ENCODE measurements at regions not wholly inside any gene's neighbourhood (a gene's known extent, or its start where the extent isn't known, plus 50 kb on each side); places are given as distances from the start of the nearest gene placed in this dataset.

DNA sequence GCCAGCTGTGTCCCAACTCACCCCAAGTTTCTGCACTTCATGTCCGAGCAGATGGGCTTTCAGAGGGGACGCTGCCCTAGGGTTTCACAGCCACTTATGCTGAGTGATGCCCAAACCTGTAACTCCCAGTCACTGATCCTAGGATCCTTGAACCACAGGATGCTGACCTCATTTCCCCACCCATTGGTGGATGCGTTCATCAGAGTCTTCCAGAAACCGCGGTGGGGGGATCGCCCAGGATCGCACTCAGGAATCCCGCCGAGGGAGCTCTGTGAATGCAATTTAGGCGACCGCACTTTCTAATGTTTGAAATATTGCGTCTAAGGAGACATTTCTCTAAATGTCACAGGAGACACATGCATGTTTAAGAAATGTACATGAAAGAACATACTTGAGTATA lies 212.3 kb upstream of the IRX4 start:
- intact Hi-C loops (cut with micrococcal nuclease) = no loop called here
- H3K79me2 ChIP-seq (ENCODE audit: control insufficient read depth, insufficient read depth, low read length) = no peaks in the 10 kb centered on the region
- ChIA-PET POLR2A (no interaction called here), CTCF (no interaction called here)
- H3K27ac ChIP-seq (ENCODE audit: insufficient read depth, low read depth, low read length) = no peak overlapping the region
- dilution Hi-C loops (cut with MboI; ENCODE audit: extremely low pct_ligation_motif_present, low sequenced_read_pairs) = no loop called here
- H2AFZ ChIP-seq (ENCODE audit: low read depth, low read length) = no peak overlapping the region
- H3K27me3 ChIP-seq (ENCODE audit: control insufficient read depth in 2 of 2, insufficient read depth in 2 of 2, low read length in 2 of 2) = no peaks in the 10 kb centered on the region
- H4K20me1 ChIP-seq (replicated peaks; ENCODE audit: control insufficient read depth, extremely low read depth, insufficient read depth, low read length) = no peaks in the 10 kb centered on the region
- H3K9ac ChIP-seq (replicated peaks; ENCODE audit: extremely low read depth, insufficient read depth, low read length) = no peak overlapping the region
- H3K9me1 ChIP-seq (replicated peaks; ENCODE audit: control insufficient read depth, extremely low read depth, insufficient read depth, low read length) = no peaks in the 10 kb centered on the region
- no peak overlapping the region for H3K4me3 ChIP-seq (replicated peaks in 1 of 3; ENCODE audit: insufficient read depth in 1 of 3, low read depth in 1 of 3, low read length in 3 of 3)
- H3K4me1 ChIP-seq (ENCODE audit: control insufficient read depth, extremely low read depth, insufficient read depth, low read length) = no peaks in the 10 kb centered on the region
- no TSS peak for BruUV-seq (replicated peaks)
- TF ChIP-seq GATA2 (IDR thresholded peaks at IDR 0.05; ENCODE audit: insufficient read depth, insufficient read length, low read depth, low read length) (no peak), FOS (IDR thresholded peaks at IDR 0.05; ENCODE audit: borderline replicate concordance, insufficient read depth, low read length) (no peak), POLR2A (IDR thresholded peaks at IDR 0.05; ENCODE audit: low read depth, low read length) (no peak)
- TF ChIP-seq, protein P1, sequence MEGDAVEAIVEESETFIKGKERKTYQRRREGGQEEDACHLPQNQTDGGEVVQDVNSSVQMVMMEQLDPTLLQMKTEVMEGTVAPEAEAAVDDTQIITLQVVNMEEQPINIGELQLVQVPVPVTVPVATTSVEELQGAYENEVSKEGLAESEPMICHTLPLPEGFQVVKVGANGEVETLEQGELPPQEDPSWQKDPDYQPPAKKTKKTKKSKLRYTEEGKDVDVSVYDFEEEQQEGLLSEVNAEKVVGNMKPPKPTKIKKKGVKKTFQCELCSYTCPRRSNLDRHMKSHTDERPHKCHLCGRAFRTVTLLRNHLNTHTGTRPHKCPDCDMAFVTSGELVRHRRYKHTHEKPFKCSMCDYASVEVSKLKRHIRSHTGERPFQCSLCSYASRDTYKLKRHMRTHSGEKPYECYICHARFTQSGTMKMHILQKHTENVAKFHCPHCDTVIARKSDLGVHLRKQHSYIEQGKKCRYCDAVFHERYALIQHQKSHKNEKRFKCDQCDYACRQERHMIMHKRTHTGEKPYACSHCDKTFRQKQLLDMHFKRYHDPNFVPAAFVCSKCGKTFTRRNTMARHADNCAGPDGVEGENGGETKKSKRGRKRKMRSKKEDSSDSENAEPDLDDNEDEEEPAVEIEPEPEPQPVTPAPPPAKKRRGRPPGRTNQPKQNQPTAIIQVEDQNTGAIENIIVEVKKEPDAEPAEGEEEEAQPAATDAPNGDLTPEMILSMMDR (IDR thresholded peaks at IDR 0.05; ENCODE audit: extremely low read depth in 1 of 2, insufficient read depth in 1 of 2, low read depth in 1 of 2, low read length in 2 of 2) = no peak
- H3K36me3 ChIP-seq (ENCODE audit: control insufficient read depth in 2 of 2, extremely low read depth in 1 of 2, insufficient read depth in 2 of 2, low read length in 2 of 2) = no peaks in the 10 kb centered on the region
- H3K4me2 ChIP-seq (ENCODE audit: insufficient read depth, low read length) = no peak overlapping the region
- H3K9me3 ChIP-seq (replicated peaks; ENCODE audit: control insufficient read depth, insufficient read depth, low read length) = peaks cover 3% of the 10 kb centered on the region
- DNase-seq (ENCODE audit: low read depth, low spot score) (no peak), FAIRE-seq (no peak)

DNA sequence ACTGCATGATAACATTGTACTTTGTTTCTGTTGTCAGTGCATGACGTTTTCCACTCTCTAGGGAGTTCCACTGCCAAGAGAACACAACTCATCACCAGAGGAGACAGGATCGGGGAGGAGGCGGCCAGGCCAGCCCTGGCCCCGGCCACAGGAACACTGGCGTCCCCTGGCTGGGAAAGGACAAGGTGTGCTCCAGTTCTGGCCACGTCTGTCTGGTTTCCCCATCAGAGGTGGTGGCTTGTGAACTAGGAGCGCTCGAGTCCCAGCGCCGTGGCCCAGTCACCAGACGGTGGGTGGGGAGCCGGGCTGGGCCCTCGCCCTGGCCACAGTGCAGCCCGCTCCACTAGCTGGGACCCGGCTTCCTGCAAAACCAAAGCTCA lies 211.9 kb upstream of the IRX4 start:
- peaks cover 3% of the 10 kb centered on the region for H3K9me3 ChIP-seq (replicated peaks; ENCODE audit: control insufficient read depth, insufficient read depth, low read length)
- no TSS peak for BruUV-seq (replicated peaks)
- dilution Hi-C loops (cut with MboI; ENCODE audit: extremely low pct_ligation_motif_present, low sequenced_read_pairs) = no loop called here
- H3K4me2 ChIP-seq (ENCODE audit: insufficient read depth, low read length) = no peak overlapping the region
- no peaks in the 10 kb centered on the region for H3K79me2 ChIP-seq (ENCODE audit: control insufficient read depth, insufficient read depth, low read length)
- DNase-seq (ENCODE audit: low read depth, low spot score) = no peak
- no peak overlapping the region for H3K9ac ChIP-seq (replicated peaks; ENCODE audit: extremely low read depth, insufficient read depth, low read length)
- H3K9me1 ChIP-seq (replicated peaks; ENCODE audit: control insufficient read depth, extremely low read depth, insufficient read depth, low read length) = no peaks in the 10 kb centered on the region
- H3K36me3 ChIP-seq (ENCODE audit: control insufficient read depth in 2 of 2, extremely low read depth in 1 of 2, insufficient read depth in 2 of 2, low read length in 2 of 2) = no peaks in the 10 kb centered on the region
- no peak for FAIRE-seq
- TF ChIP-seq EZH2 (IDR thresholded peaks at IDR 0.05; ENCODE audit: borderline replicate concordance, low read depth, low read length, severe bottlenecking) (no peak), FOS (IDR thresholded peaks at IDR 0.05; ENCODE audit: borderline replicate concordance, insufficient read depth, low read length) (no peak), JUN (IDR thresholded peaks at IDR 0.05; ENCODE audit: borderline replicate concordance, insufficient read depth, insufficient read length, low read depth) (no peak), MYC (IDR thresholded peaks at IDR 0.05; ENCODE audit: low read depth, low read length) (no peak), POLR2A (IDR thresholded peaks at IDR 0.05; ENCODE audit: low read depth, low read length) (no peak), POLR2AphosphoS5 (IDR thresholded peaks at IDR 0.05; ENCODE audit: insufficient read depth, low read depth, low read length) (no peak), GATA2 (IDR thresholded peaks at IDR 0.05; ENCODE audit: insufficient read depth, insufficient read length, low read depth, low read length) (no peak)
- TF ChIP-seq, protein P2, sequence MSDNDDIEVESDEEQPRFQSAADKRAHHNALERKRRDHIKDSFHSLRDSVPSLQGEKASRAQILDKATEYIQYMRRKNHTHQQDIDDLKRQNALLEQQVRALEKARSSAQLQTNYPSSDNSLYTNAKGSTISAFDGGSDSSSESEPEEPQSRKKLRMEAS (IDR thresholded peaks at IDR 0.05; ENCODE audit: insufficient read depth, insufficient read length) = no peak
- TF ChIP-seq, protein P1 (IDR thresholded peaks at IDR 0.05; ENCODE audit: extremely low read depth in 1 of 2, insufficient read depth in 1 of 2, low read depth in 1 of 2, low read length in 2 of 2) = no peak
- POLR2A ChIA-PET = no interaction called here
- intact Hi-C loops (cut with micrococcal nuclease) = no loop called here
- CTCF ChIA-PET = no interaction called here
- H3K4me1 ChIP-seq (ENCODE audit: control insufficient read depth, extremely low read depth, insufficient read depth, low read length) = no peaks in the 10 kb centered on the region
- H2AFZ ChIP-seq (ENCODE audit: low read depth, low read length) = no peak overlapping the region
- H3K4me3 ChIP-seq (replicated peaks in 1 of 3; ENCODE audit: insufficient read depth in 1 of 3, low read depth in 1 of 3, low read length in 3 of 3) = no peak overlapping the region
- no peaks in the 10 kb centered on the region for H3K27me3 ChIP-seq (ENCODE audit: control insufficient read depth in 2 of 2, insufficient read depth in 2 of 2, low read length in 2 of 2)
- H4K20me1 ChIP-seq (replicated peaks; ENCODE audit: control insufficient read depth, extremely low read depth, insufficient read depth, low read length) = no peaks in the 10 kb centered on the region
- H3K27ac ChIP-seq (ENCODE audit: insufficient read depth, low read depth, low read length) = no peak overlapping the region

Data from endothelial cell of umbilical vein (primary cell).